ENCODE measurements at regions not wholly inside any gene's neighbourhood (a gene's known extent, or its start where the extent isn't known, plus 50 kb on each side); places are given as distances from the start of the nearest gene placed in this dataset.

DNA sequence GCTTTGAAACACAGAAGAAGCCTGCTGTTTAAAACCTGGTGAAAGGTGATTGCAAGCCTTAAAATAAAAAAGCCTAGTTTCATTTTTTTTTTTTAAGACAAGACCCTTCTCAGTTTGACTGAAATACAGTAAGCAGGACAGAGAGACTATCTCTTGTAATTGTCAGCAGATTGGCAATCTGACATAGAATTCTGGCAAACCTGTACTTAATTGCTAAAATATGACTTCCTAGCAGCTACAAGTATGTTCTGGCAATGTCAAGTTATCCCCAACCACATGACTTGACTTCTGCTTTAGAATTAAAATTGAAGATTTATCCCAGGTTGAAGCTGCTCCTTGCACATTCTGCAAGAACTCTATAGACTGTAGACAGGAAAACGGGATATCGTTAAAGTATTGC is 232.8 kb upstream of the NR2F2 start:
- no peak overlapping the region for H3K4me3 ChIP-seq (ENCODE audit: low read depth, low read length, poor library complexity, severe bottlenecking)
- no peak overlapping the region for H2AFZ ChIP-seq (ENCODE audit: low read length)
- H3K9me3 ChIP-seq (ENCODE audit: low read length): no peaks in the 10 kb centered on the region
- H3K4me2 ChIP-seq (ENCODE audit: low read length): no peak overlapping the region
- TF ChIP-seq, protein P1, sequence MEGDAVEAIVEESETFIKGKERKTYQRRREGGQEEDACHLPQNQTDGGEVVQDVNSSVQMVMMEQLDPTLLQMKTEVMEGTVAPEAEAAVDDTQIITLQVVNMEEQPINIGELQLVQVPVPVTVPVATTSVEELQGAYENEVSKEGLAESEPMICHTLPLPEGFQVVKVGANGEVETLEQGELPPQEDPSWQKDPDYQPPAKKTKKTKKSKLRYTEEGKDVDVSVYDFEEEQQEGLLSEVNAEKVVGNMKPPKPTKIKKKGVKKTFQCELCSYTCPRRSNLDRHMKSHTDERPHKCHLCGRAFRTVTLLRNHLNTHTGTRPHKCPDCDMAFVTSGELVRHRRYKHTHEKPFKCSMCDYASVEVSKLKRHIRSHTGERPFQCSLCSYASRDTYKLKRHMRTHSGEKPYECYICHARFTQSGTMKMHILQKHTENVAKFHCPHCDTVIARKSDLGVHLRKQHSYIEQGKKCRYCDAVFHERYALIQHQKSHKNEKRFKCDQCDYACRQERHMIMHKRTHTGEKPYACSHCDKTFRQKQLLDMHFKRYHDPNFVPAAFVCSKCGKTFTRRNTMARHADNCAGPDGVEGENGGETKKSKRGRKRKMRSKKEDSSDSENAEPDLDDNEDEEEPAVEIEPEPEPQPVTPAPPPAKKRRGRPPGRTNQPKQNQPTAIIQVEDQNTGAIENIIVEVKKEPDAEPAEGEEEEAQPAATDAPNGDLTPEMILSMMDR (IDR thresholded peaks at IDR 0.05; ENCODE audit: low read length): no peak
- no peak for TF ChIP-seq EZH2 (IDR thresholded peaks at IDR 0.05; ENCODE audit: borderline replicate concordance, low read length)
- H3K4me1 ChIP-seq (ENCODE audit: insufficient read depth, low read length, severe bottlenecking): no peaks in the 10 kb centered on the region
- H3K9ac ChIP-seq (ENCODE audit: low read length): no peak overlapping the region
- H3F3A ChIP-seq (ENCODE audit: insufficient read depth, low read length): no peaks in the 10 kb centered on the region
- H3K27ac ChIP-seq (ENCODE audit: low read depth, low read length, poor library complexity, severe bottlenecking): no peak overlapping the region
- no peaks in the 10 kb centered on the region for H3K36me3 ChIP-seq (ENCODE audit: insufficient read depth, low read length)
- no peaks in the 10 kb centered on the region for H3K79me2 ChIP-seq (ENCODE audit: insufficient read depth, low read length)
- H3K27me3 ChIP-seq (ENCODE audit: insufficient read depth, low read length): no peaks in the 10 kb centered on the region
- no peaks in the 10 kb centered on the region for H3K9me2 ChIP-seq (ENCODE audit: low read depth, low read length)
- no peaks in the 10 kb centered on the region for H4K20me1 ChIP-seq (ENCODE audit: insufficient read depth, low read length)

DNA sequence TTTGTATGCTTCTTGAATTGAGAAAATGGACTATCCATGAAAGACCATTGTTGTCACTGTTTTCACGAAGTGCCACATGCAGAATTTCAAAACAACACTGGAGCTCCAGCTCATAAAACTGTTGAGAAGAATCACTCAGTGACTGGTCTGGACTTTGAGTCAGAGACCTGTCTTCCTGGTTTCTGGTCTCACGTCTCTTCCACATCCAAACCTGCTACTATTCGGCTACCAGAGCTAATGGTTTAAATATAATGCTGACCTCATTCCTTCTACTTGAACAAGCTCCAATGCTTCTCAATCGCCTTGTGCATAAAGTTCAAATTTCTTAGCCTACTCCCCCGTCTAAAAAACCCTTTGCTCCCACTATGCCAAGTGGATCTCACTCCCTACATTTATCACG is 227.9 kb upstream of the NR2F2 start:
- no peak overlapping the region for H3K9ac ChIP-seq (ENCODE audit: low read length)
- no peaks in the 10 kb centered on the region for H3K27me3 ChIP-seq (ENCODE audit: insufficient read depth, low read length)
- H3K27ac ChIP-seq (ENCODE audit: low read depth, low read length, poor library complexity, severe bottlenecking): no peak overlapping the region
- no peak overlapping the region for H2AFZ ChIP-seq (ENCODE audit: low read length)
- no peaks in the 10 kb centered on the region for H3K36me3 ChIP-seq (ENCODE audit: insufficient read depth, low read length)
- H3K9me3 ChIP-seq (ENCODE audit: low read length): no peaks in the 10 kb centered on the region
- TF ChIP-seq, protein P1 (IDR thresholded peaks at IDR 0.05; ENCODE audit: low read length): no peak
- TF ChIP-seq EZH2 (IDR thresholded peaks at IDR 0.05; ENCODE audit: borderline replicate concordance, low read length): no peak
- no peaks in the 10 kb centered on the region for H3K4me1 ChIP-seq (ENCODE audit: insufficient read depth, low read length, severe bottlenecking)
- H3K9me2 ChIP-seq (ENCODE audit: low read depth, low read length): no peaks in the 10 kb centered on the region
- no peaks in the 10 kb centered on the region for H3K79me2 ChIP-seq (ENCODE audit: insufficient read depth, low read length)
- no peaks in the 10 kb centered on the region for H4K20me1 ChIP-seq (ENCODE audit: insufficient read depth, low read length)
- no peak overlapping the region for H3K4me3 ChIP-seq (ENCODE audit: low read depth, low read length, poor library complexity, severe bottlenecking)
- no peaks in the 10 kb centered on the region for H3F3A ChIP-seq (ENCODE audit: insufficient read depth, low read length)
- H3K4me2 ChIP-seq (ENCODE audit: low read length): no peak overlapping the region

DNA sequence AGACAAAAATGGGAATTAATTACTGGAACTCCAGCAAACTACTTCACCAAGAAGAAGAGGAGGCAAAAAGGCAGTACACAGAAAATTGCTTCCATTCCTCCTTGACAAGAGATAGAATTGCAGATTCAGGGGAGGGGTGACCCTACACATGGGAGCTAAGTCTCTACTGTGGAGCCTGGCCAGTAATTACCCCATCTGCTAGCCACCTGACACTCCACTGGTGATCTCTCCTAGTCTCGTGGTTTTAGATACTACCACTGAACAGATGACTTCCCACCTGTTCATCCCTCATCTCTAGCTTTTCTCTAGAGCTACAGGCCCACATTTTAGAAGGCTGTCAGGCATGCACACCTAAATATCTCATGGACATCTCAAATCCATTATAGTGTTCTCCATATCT is 224.3 kb upstream of the NR2F2 start:
- no peaks in the 10 kb centered on the region for H3K4me1 ChIP-seq (ENCODE audit: insufficient read depth, low read length, severe bottlenecking)
- H4K20me1 ChIP-seq (ENCODE audit: insufficient read depth, low read length): no peaks in the 10 kb centered on the region
- no peak overlapping the region for H2AFZ ChIP-seq (ENCODE audit: low read length)
- no peak for TF ChIP-seq EZH2 (IDR thresholded peaks at IDR 0.05; ENCODE audit: borderline replicate concordance, low read length)
- TF ChIP-seq, protein P1 (IDR thresholded peaks at IDR 0.05; ENCODE audit: low read length): no peak
- no peak overlapping the region for H3K27ac ChIP-seq (ENCODE audit: low read depth, low read length, poor library complexity, severe bottlenecking)
- no peak overlapping the region for H3K4me2 ChIP-seq (ENCODE audit: low read length)
- H3K27me3 ChIP-seq (ENCODE audit: insufficient read depth, low read length): no peaks in the 10 kb centered on the region
- H3K36me3 ChIP-seq (ENCODE audit: insufficient read depth, low read length): no peaks in the 10 kb centered on the region
- no peak overlapping the region for H3K4me3 ChIP-seq (ENCODE audit: low read depth, low read length, poor library complexity, severe bottlenecking)
- no peaks in the 10 kb centered on the region for H3K9me2 ChIP-seq (ENCODE audit: low read depth, low read length)
- no peak overlapping the region for H3K9ac ChIP-seq (ENCODE audit: low read length)
- H3K9me3 ChIP-seq (ENCODE audit: low read length): no peaks in the 10 kb centered on the region
- H3F3A ChIP-seq (ENCODE audit: insufficient read depth, low read length): no peaks in the 10 kb centered on the region
- H3K79me2 ChIP-seq (ENCODE audit: insufficient read depth, low read length): no peaks in the 10 kb centered on the region
